ENCODE measurements at regions not wholly inside any gene's neighbourhood (a gene's known extent, or its start where the extent isn't known, plus 50 kb on each side); places are given as distances from the start of the nearest gene placed in this dataset.
"Not testable (repeated sequence)": the region's sequence is repeated elsewhere in the genome, so short reads cannot be mapped to it uniquely, and the experiment has no call there.

- no peak for DNase-seq (ENCODE audit: low spot score)
Observed at GRCh38 chr2:223469270-223470046, 132.7 kb downstream of the SCG2 start.

GRCh38 chr2:223470602-223471001 lies 131.6 kb downstream of the SCG2 start:
- no peak for DNase-seq (ENCODE audit: low spot score)

GRCh38 chr2:223472771-223473170 lies 129.4 kb downstream of the SCG2 start:
- DNase-seq (ENCODE audit: low spot score), result no peak

GRCh38 chr2:223474893-223475292 lies 127.3 kb downstream of the SCG2 start:
- no peak for DNase-seq (ENCODE audit: low spot score)

GRCh38 chr2:223475901-223476300 lies 126.3 kb downstream of the SCG2 start:
- no peak for DNase-seq (ENCODE audit: low spot score)

GRCh38 chr2:223477318-223477717 lies 124.8 kb downstream of the SCG2 start:
- no peak for DNase-seq (ENCODE audit: low spot score)

- DNase-seq (ENCODE audit: low spot score), result no peak
Observed at GRCh38 chr2:223481486-223481885, 120.7 kb downstream of the SCG2 start.

- DNase-seq (ENCODE audit: low spot score), result no peak
Observed at GRCh38 chr2:223486751-223487150, 115.4 kb downstream of the SCG2 start.

GRCh38 chr2:223487214-223487846 lies 114.8 kb downstream of the SCG2 start:
- no peak for DNase-seq (ENCODE audit: low spot score)

GRCh38 chr2:223488814-223489213 lies 113.3 kb downstream of the SCG2 start:
- peak; percentile 10 for DNase-seq (ENCODE audit: low spot score)

- no peak for DNase-seq (ENCODE audit: low spot score)
Observed at GRCh38 chr2:223494496-223494895, 107.7 kb downstream of the SCG2 start.

GRCh38 chr2:223494942-223495341 lies 107.2 kb downstream of the SCG2 start:
- no peak for DNase-seq (ENCODE audit: low spot score)

- not testable (repeated sequence) for DNase-seq (ENCODE audit: low spot score)
Observed at GRCh38 chr2:223496853-223497252, 105.3 kb downstream of the SCG2 start.

GRCh38 chr2:223500709-223501108 lies 101.5 kb downstream of the SCG2 start:
- DNase-seq (ENCODE audit: low spot score), result no peak

GRCh38 chr2:223501641-223502040 lies 100.5 kb downstream of the SCG2 start:
- DNase-seq (ENCODE audit: low spot score), result no peak

- DNase-seq (ENCODE audit: low spot score), result no peak
Observed at GRCh38 chr2:223503746-223504145, 98.4 kb downstream of the SCG2 start.

- DNase-seq (ENCODE audit: low spot score), result no peak
Observed at GRCh38 chr2:223508372-223508771, 93.8 kb downstream of the SCG2 start.

- peak; percentile 7 for DNase-seq (ENCODE audit: low spot score)
Observed at GRCh38 chr2:223510713-223511112, 91.4 kb downstream of the SCG2 start.

- DNase-seq (ENCODE audit: low spot score), result no peak
Observed at GRCh38 chr2:223511168-223511567, 91.0 kb downstream of the SCG2 start.

GRCh38 chr2:223513771-223514455 lies 88.2 kb downstream of the SCG2 start:
- no peak for DNase-seq (ENCODE audit: low spot score)

GRCh38 chr2:223519471-223519870 lies 82.7 kb downstream of the SCG2 start:
- no peak for DNase-seq (ENCODE audit: low spot score)

GRCh38 chr2:223522796-223523195 lies 79.4 kb downstream of the SCG2 start:
- DNase-seq (ENCODE audit: low spot score), result no peak

- DNase-seq (ENCODE audit: low spot score), result no peak
Observed at GRCh38 chr2:223523551-223524001, 78.6 kb downstream of the SCG2 start.
